GM12892 (cell line): ENCODE measurements at regions not wholly inside any gene's neighbourhood (a gene's known extent, or its start where the extent isn't known, plus 50 kb on each side); places are given as distances from the start of the nearest gene placed in this dataset.

Source experiments
- POLR2A ChIP-seq: IDR thresholded peaks from 2 replicates; pipeline ENCODE4 v1.6.1; 2011; ENCODE audit warnings: low read depth, low read length, control low read depth
- POLR2AphosphoS5 ChIP-seq: IDR thresholded peaks from 2 replicates; pipeline ENCODE4 v1.6.1; 2011; ENCODE audit warnings: low read depth, low read length, control low read depth
- TAF1 ChIP-seq: IDR thresholded peaks from 2 replicates; pipeline ENCODE4 v1.6.1; 2011; ENCODE audit warnings: low read depth, mild to moderate bottlenecking, control low read depth, low read length, borderline replicate concordance

DNA sequence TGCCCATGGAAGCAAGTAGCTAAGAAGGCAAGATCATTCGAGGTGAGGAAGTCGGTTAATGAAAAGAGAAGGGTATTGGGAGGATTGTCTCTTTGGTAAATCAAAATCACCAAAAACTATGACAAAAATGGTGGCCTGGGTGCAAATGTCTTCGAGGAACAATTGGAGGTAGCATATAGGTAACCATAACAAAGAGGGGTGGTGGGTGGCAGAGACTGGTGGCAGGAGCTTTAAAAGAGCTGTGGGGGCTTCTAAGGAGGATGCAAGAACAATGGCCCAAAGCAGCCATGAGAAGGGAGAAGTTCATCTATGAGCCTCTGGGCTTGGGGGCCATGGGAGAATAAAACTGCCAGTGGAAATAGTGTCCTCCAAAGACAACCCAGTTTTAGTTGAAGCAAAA, 172.2 kb upstream of the PDE1C start:
- TF ChIP-seq POLR2AphosphoS5 = no peak
- TF ChIP-seq POLR2A = no peak
- no peak for TF ChIP-seq TAF1
